ENCODE measurements at regions not wholly inside any gene's neighbourhood (a gene's known extent, or its start where the extent isn't known, plus 50 kb on each side); places are given as distances from the start of the nearest gene placed in this dataset.

DNA sequence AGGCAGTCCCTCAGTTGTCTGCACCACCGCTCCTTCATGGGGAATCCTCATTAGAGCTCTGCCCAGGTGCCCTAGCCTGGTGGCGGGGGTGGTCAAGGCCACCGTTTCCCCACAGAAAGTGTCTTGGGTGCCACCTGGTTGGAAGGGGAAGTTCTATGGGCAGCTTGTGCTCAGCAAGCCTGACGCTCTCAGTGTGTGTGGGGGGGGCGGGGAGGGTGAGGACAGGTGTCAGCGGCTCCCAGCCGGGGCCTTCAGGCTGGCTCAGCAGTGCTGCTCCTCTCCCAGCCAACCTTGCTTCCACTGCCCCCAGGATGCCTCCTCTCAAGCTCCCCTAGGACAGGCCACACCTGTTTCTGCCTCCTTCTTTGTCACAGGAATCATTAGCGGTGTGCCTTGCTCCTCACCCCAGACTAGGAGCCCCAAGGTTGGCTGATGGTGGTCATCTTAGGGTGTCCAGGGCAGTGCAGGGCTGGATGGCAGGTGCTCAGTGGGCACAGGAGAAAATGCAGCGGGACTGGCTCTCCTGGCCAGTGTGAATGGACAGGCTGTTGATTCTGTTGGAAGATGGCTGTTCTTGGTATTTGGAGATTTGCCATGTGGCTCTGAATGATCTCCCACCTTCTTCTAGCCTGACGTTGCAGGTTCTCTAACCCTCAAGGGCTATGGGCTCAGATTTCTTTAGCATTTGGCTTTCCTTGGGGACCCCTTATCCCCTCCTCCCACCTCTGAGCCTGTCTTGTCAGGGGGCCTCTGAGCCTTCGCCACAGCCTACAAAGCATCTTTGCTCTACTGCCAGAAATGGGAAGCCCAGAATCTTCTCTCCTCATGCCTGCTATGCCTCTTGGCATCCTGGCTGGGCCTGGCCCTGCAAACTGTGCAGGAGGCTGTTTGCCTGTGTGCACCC, 185.8 kb upstream of the HS6ST1 start:
- Histone ChIP-seq H2AFZ (ENCODE audit: low read length) (no peak overlapping the region), H3K27me3 (ENCODE audit: insufficient read depth, low read length) (no peaks in the 10 kb centered on the region), H3K27ac (ENCODE audit: low read depth, low read length) (no peak overlapping the region), H4K20me1 (ENCODE audit: insufficient read depth, low read length) (no peaks in the 10 kb centered on the region), H3K4me3 (ENCODE audit: insufficient read depth, low read length) (no peak overlapping the region), H3K9me3 (ENCODE audit: low read depth, low read length) (no peaks in the 10 kb centered on the region), H3K79me2 (ENCODE audit: insufficient read depth, low read length) (no peaks in the 10 kb centered on the region), H3K36me3 (ENCODE audit: insufficient read depth, low read length) (no peaks in the 10 kb centered on the region), H3K4me2 (ENCODE audit: insufficient read depth, low read length) (no peak overlapping the region), H3K4me1 (ENCODE audit: insufficient read depth, low read length) (no peaks in the 10 kb centered on the region)
- DNase-seq (ENCODE audit: insufficient read length, low spot score, missing footprints), result no peak
- no peak for TF ChIP-seq CTCF (IDR thresholded peaks at IDR 0.05; ENCODE audit: extremely low read depth, low read depth, low read length)

DNA sequence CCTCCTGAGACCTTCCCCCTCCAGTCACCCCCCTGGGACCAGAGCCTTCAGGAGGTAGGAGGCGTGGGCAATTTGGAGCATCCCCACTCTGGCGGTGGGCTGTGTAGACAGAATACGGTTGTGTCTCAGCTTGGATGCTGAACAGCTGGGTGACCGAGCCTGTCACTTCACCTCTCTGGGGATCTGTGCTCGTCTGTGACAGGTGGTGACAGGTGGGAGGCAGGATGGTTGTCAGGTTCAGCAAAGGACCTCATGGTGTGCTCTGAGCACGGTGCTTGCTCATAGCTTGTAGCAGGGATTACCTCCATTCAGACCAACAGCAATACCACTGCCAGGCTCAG, 186.5 kb upstream of the HS6ST1 start:
- Histone ChIP-seq H2AFZ (ENCODE audit: low read length) (no peak overlapping the region), H3K4me2 (ENCODE audit: insufficient read depth, low read length) (no peak overlapping the region), H3K79me2 (ENCODE audit: insufficient read depth, low read length) (no peaks in the 10 kb centered on the region), H3K9me3 (ENCODE audit: low read depth, low read length) (no peaks in the 10 kb centered on the region), H3K4me1 (ENCODE audit: insufficient read depth, low read length) (no peaks in the 10 kb centered on the region), H3K27me3 (ENCODE audit: insufficient read depth, low read length) (no peaks in the 10 kb centered on the region), H3K36me3 (ENCODE audit: insufficient read depth, low read length) (no peaks in the 10 kb centered on the region), H3K4me3 (ENCODE audit: insufficient read depth, low read length) (no peak overlapping the region), H3K27ac (ENCODE audit: low read depth, low read length) (no peak overlapping the region), H4K20me1 (ENCODE audit: insufficient read depth, low read length) (no peaks in the 10 kb centered on the region)
- no peak for TF ChIP-seq CTCF (IDR thresholded peaks at IDR 0.05; ENCODE audit: extremely low read depth, low read depth, low read length)
- DNase-seq (ENCODE audit: insufficient read length, low spot score, missing footprints), result no peak

GRCh38 chr2:128505575-128506526, 187.2 kb upstream of the HS6ST1 start:
- H3K4me1 ChIP-seq (ENCODE audit: insufficient read depth, low read length), result no peaks in the 10 kb centered on the region
- no peak overlapping the region for H2AFZ ChIP-seq (ENCODE audit: low read length)
- no peaks in the 10 kb centered on the region for H3K79me2 ChIP-seq (ENCODE audit: insufficient read depth, low read length)
- H3K27ac ChIP-seq (ENCODE audit: low read depth, low read length), result no peak overlapping the region
- H3K4me2 ChIP-seq (ENCODE audit: insufficient read depth, low read length), result no peak overlapping the region
- no peak for TF ChIP-seq CTCF (IDR thresholded peaks at IDR 0.05; ENCODE audit: extremely low read depth, low read depth, low read length)
- no peaks in the 10 kb centered on the region for H4K20me1 ChIP-seq (ENCODE audit: insufficient read depth, low read length)
- H3K4me3 ChIP-seq (ENCODE audit: insufficient read depth, low read length), result no peak overlapping the region
- no peaks in the 10 kb centered on the region for H3K9me3 ChIP-seq (ENCODE audit: low read depth, low read length)
- no peak for DNase-seq (ENCODE audit: insufficient read length, low spot score, missing footprints)
- H3K36me3 ChIP-seq (ENCODE audit: insufficient read depth, low read length), result no peaks in the 10 kb centered on the region
- no peaks in the 10 kb centered on the region for H3K27me3 ChIP-seq (ENCODE audit: insufficient read depth, low read length)

DNA sequence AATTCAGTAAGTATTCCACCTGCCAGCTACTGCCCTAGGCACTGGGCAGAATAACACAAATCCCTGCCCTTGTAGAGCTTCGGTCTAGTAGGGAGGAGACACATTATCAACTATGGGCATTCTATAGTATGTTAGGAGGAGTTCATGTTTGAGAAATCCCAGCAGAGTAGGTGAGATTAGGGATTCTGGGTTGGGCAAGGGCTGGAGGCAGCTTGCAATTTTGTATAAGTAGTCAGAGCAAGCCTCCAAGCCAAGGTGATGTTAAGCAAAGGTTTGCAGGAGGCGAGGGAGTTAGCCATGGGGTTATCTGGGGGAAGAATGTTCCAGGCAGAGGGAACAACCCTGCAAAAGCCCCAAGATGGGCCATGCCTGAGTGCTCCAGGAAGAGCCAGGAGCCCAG, 187.9 kb upstream of the HS6ST1 start:
- no peak for DNase-seq (ENCODE audit: insufficient read length, low spot score, missing footprints)
- Histone ChIP-seq H3K27ac (ENCODE audit: low read depth, low read length) (no peak overlapping the region), H4K20me1 (ENCODE audit: insufficient read depth, low read length) (no peaks in the 10 kb centered on the region), H3K4me3 (ENCODE audit: insufficient read depth, low read length) (no peak overlapping the region), H3K79me2 (ENCODE audit: insufficient read depth, low read length) (no peaks in the 10 kb centered on the region), H3K9me3 (ENCODE audit: low read depth, low read length) (no peaks in the 10 kb centered on the region), H3K27me3 (ENCODE audit: insufficient read depth, low read length) (no peaks in the 10 kb centered on the region), H3K36me3 (ENCODE audit: insufficient read depth, low read length) (no peaks in the 10 kb centered on the region), H2AFZ (ENCODE audit: low read length) (no peak overlapping the region), H3K4me2 (ENCODE audit: insufficient read depth, low read length) (no peak overlapping the region), H3K4me1 (ENCODE audit: insufficient read depth, low read length) (no peaks in the 10 kb centered on the region)
- TF ChIP-seq CTCF (IDR thresholded peaks at IDR 0.05; ENCODE audit: extremely low read depth, low read depth, low read length), result no peak
